HS-27A (cell line): ENCODE measurements at regions not wholly inside any gene's neighbourhood (a gene's known extent, or its start where the extent isn't known, plus 50 kb on each side); places are given as distances from the start of the nearest gene placed in this dataset.

Experiments used
- DNase-seq: peaks from one replicate; pipeline ENCODE4 v3.0.0-alpha.2; 2012; ENCODE audit warnings: low read depth, missing footprints

DNA sequence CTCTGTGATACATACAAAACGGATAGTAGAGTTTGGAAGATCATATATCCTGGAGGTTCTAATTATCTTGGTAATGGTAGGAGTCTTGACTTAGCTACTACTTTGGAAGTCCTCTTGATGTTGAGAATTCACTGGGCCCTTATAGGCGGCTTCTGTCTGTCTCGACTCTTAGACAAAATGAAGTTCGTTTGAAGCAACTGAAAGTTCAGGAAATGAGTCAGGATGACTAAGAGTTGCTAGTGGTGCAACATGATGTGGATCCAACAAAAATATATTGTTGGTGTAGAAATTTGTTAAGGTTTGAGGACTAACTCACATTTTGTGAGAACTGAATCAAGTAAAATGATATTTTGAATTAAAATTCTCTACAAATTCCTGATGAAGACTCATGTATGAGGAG, 272.7 kb downstream of the AEBP2 start:
- DNase-seq = peak; percentile 84

DNA sequence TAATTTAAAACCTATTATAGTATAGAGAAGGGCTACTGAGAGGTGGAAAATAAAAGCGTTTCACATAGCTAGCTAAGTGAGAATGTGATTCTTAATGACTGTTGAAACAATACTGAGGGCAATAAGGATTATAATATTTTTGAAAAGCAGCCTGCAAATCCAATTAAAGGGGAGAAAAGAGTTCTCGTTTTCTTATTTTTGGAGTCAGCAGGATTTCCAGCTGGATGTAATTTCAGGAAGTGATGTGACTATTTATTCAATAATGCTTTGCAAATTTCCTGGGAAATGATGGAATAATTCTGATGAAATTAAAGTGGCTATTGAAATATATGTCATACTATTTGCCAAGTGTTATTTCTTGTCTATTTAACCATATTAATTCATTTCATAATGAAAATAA, 279.1 kb downstream of the AEBP2 start:
- no peak for DNase-seq

DNA sequence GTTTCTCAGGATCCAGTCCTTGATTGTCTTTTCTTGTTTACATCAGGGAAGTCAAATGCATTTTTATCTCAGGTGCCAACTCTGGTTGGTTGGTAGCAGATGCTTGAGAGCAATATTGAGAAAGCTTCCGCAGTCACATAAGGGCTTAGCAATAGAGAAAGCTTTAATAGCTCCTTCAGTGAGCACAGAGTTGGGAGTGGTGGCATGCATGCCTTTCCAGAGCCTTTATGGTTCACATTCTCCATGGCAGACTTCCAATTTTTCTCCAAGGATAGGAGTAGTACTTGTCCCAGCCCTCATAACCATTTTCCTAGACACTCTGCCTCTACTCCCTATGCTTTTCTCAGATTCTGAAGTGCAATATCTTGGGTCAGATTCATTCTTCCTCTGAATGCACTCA, 280.4 kb downstream of the AEBP2 start:
- DNase-seq = no peak

DNA sequence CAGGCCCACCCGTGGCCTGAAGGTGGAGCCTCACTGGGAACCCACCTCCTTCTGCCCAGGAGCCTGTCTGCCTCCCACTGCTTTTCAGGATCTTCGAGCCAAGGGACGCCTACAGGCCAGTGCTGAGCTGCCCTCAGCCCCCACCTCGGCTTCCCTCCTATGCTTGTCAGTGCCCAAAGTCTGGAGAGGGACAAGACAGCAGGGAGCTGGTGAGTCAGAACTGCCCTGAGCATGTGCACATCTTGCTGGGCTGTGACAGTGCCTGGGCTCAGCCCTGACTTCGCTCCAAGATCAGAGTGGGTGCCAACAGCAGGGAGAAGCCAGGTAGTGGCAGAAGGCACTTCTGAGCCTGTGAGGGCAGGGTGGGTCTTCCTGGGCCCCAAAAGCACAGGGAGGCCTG, 286.8 kb downstream of the AEBP2 start:
- DNase-seq = no peak

DNA sequence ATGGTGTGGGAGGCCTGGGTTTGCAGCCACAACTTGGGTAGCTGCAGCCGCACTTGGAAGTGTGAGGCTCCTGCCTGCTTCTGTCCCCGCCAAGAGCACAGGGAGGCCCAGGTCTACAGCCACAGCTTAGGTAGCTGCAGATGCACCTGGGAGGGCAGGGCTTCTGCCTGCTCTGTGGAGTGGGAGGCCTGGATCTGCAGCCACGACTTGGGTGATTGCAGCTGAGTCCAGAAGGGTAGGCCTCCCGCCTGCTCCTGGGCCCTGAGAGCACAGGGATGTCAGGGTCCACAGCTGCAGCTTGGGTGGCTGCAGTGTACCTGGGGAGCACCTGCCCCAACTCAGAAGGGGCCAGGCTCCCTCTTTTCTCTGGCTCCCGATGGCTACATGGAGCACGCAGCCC, 287.3 kb downstream of the AEBP2 start:
- no peak for DNase-seq

DNA sequence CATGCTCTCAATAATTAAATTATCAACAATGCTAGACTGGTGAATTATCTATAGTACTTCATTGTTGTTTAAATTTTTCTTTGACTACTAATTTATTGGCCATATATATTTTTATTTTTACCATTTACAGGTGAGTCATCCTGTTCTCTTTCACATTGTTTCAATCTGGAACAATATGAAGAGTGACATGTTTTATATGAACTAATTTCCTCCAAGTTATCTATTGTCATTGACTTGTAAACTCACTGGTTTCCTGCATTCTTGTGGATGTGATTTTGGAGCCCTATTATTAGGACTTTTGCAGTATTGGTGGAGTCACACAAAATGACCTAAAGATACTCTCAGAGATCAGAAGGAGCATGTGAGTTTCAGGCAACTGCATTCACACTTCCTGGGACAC, 297.7 kb downstream of the AEBP2 start:
- DNase-seq = no peak

DNA sequence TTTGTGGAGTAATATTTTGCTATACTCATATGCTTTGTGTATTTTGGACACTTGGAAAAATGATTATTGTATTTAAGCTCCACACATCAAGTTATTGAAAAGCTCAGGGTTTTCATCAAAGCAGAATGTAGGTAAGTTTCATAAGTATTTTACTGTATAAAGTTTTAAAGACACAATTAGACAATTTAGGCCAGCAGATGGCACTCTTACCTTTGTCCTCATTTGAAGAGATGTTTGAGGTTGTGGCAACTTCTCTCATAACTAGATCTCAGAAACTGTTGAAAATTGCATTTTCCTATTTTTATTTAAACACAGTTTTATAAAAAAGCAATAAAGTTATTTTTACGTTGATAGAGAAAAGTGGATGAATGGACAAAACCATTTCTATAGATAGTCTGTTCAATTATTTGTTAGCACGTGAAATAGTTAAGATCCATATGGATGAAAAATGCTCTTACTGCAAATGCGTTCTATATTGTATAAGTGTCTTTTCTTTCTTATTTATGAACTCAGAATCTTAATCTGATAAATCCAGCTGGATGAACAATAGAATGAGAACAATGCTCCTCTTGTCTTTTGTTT, 300.0 kb downstream of the AEBP2 start:
- peak; percentile 62 for DNase-seq

DNA sequence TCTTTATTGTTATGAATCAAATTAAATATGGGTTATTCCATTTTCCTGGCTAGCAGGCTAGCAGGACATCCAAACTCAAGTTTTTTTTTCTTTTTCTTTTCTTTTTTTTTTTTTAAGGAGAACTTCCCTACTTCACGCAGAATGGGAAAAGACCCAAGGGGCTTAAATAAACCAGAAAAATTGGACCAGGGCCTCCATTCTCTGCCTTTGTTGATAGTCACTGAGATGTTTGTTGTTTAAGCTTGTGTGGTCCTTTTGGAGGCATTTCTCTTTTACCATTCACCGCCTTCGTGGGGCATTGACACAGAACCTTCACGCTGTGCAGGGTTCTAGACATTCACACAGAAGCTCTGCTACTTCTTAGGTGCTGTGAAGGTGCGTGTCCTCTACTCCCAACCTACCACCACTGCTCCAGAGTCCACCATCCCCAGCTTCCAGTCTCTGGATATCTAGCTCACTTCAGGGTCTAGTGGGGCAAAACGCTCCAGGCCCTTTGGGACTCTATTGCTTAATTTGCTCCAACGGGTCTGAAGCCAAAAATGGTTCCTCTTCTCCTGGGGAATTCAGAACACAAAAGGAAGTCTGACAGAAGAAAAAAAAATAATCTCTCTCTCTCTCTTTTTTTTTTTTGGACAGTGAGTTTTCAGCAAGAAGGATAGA, 301.3 kb downstream of the AEBP2 start:
- no peak for DNase-seq

DNA sequence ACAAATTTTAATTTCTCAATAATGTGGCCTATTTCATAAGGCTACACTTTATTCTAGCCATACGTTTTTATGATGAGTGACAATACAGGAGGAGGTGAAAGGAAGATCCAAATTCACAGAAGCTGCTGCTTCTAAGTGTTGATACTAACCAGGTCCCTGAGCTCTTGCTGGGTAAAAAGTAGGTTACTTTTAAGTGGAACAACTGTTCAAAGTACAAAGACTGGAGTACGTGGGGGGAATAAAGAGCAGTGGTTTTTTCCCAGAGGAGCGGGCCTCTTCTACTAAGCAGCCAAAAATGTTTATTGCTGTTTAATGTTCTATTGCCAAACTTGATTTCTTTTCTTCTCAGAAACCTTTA, 301.8 kb downstream of the AEBP2 start:
- DNase-seq = no peak

DNA sequence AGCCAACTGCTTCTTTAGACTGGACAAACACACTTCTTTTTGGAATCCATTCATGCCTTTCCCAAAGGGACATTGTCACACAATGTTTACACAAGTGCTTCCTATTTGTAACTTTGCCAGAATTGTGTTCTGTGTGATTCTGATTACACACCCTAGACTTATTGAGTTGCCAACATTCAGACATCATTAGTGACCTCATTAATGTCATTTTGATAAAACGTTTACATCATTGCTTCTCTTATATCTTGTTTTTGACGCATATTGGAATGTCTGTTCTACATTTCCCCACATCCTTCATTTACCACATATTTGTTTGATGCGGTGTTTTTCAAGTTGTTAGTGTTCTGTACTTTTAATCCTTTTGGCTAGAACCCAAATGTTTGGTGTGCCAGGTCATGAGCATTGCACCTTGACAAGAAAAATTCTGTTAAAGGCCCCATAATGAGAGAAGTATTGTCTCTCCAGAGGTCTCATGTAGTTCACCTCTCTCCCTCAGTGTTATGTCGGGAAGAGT, 305.5 kb downstream of the AEBP2 start:
- DNase-seq = no peak

DNA sequence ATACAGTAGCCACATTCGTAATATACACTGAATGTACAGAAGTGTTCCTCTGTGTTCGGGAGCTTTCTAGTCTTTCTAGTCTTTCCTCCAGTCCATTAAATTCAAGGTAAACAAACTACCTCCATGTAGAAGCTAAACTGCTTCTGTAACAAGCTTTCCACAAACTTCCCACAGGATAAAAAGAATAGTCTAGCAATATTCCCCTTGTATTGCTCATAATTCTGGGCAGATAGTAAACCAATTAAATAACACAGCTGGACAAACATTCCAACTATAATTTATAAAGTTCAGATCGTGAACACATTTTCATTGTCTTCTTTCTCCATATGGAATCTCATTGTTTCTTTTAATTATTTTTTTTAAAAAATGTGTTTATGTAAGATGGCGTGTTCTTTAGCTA, 307.2 kb downstream of the AEBP2 start:
- DNase-seq = no peak

DNA sequence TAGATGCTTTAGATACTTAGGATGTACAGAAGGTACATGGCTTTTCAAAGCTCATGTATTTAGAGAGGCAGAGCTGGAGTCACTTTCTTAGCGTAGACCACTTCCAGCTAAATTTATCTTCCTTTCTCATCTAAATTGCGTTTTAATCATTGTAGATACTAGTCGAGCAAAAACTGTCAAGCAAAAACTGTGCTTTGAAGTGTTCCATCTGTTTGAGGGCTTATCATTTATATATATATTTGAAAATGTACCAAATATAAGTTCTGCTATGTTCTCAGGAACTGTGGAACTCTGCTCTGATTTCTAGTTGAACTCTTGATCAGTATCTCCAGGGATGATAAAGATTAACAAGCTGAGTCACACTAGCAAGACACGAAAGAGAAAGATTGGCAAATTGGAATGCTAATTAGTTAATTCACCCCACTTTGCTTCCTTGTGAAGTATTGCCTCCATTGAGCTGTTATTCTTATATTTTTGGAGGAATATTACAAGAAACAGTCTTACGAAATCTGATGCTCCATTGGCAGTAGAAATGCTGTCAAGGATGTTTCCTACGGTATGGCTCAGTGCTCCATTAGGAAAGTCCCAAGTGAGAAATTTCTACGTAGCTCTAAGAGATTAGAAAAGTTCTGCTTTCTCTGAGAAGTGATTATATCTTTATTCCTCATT, 310.7 kb downstream of the AEBP2 start:
- no peak for DNase-seq

DNA sequence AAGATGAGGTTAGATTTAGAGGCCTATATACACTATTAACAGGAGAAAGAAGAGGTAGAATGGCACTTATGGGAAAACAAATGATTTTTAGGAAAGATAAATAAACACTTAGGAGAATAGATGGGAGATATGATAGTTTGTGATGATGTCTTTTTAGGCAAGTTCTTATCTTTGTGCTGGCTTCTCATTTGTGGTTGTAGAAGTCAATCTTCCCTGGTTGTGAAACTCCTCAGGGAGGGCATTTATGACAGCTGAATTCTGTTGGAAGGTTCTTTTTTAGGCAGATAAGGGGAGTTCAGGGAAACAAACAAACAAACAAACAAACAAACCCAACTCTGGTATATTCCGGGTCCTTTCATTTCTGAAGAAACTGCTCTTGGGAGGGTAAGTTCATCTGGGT, 311.8 kb downstream of the AEBP2 start:
- DNase-seq = no peak

DNA sequence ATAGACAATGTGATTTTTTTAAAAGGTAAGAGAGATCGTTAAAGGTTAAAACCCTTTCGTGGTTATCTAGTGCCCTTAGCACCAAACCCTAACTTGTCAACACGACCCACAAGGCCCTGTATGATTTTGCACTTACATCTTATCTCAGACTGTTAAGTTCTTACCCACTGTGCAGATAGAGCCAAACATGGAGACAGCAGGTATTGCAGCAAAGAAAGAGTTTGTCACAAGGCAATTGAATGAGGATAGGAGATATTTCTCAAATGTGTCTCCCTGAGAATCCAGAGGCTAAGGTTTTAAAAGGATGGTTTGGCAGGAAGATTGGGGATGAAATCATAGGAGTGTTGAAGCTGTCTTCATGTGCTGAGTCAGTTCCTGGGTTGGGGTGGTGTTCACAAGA, 313.4 kb downstream of the AEBP2 start:
- DNase-seq = no peak

DNA sequence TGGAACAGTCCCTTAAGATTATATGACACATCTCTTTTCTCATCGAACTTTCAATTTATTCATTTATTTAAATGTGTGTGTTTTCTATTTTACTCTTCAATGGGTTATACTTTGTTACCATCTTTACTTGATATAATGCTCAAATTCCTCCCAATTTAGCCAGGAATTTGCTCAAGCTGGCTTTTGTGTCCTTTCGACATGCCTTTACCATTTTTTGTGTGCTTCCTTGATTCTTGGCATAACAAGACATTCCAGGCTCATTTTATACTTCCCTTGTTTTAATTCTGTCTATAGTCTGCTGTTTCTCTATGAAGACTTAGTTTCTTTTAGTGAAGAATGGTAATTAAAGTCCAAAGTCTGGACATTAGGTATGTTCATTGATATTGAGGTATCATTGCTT, 315.8 kb downstream of the AEBP2 start:
- DNase-seq = no peak

DNA sequence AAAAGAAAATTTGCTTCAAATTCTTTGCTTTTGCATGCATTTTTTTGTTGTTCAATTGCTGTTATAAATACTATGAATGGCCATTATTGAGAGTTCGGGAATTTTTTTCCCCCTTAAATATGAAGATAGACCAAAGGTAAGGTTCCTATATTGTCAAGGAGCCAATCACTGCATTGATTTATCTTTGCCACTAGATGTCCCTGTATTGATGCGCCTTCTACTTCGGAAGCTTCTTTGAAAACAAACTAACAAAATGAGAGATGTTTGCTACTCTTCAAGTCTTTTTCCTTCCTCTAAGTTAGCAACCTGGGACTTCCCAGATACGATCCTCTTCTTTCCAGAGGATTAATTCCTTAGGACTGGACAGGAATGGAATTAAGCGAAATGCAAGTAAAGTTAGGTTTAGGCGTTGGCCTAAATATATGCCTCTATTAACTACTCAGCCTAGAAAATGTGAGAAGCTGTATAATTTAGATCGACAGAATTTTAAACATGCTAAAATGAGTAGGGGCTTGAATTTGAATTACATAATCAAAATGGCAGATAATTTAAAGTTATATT, 318.1 kb downstream of the AEBP2 start:
- no peak for DNase-seq

DNA sequence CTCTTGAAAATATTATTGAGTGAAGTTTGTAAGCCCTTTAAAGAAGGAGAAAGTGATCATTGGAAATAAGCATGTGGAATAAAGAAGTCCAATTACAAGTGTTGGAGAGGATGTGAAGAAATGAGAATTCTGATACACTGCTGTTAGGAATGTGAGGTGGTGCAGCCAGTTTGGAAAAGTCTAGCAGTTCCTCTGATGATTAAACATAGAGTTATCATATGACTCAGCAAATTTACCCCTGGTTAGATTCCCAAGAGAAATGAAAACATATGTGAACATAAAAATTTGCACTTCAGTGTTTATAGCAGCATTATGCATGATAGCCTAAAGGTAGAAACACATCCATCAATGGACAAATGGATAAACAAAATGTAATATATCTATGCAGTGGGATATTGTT, 319.9 kb downstream of the AEBP2 start:
- DNase-seq = peak; percentile 61

DNA sequence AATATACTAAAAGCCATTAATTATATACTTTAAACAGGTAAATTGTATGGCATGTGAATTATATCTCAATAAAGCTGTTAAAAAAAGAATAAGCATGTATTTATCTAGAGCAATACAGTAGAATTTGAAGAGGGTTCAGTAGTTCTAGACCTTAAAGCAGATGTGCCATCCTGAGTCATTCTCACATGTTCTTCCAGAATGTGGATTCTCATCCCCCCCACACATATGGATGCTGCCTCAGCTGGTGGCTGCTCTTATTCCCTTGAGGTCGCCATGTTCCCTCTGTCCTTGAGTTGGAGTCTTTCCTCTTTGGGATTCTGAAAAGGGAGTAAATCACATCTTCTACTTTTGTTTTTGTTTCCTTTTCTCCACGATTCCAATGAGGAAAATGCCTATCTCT, 321.3 kb downstream of the AEBP2 start:
- DNase-seq = no peak

DNA sequence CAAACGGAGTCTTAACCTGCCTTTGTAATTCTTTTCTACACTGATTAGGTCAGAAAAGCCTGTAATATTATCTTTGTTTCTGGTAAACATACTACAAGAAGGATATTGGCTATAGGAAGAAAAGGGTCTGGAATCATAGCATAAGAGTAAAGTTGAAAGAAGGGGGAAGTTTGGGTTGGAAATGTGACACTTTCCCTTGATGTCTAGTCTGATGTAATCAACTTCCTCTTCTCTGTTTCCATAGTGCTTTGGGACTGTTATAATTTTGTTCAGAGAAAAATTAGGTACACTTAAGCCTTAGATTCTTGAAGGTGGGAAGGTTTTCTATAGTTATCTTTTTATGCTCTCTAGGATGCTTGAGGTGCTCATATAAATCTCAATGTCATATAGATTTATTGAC, 322.2 kb downstream of the AEBP2 start:
- DNase-seq = no peak

DNA sequence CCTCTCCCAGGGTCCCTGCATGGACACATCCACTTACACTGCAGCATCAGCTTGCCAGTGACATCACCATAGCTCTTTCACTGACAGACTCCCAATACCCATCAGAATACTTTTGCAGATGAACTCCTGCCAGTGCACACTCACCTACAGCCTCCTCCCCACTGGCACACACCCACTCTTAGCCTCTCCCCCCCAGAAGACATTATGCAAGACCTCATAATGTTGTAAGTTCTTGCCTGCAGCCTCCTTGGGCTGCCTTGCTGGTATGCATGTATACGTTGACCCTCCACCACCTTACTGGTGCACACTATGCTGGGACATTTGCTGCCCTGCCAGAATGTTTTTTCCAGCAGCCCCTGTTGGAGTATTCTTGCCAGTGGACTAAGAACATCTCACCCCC, 324.2 kb downstream of the AEBP2 start:
- DNase-seq = no peak

DNA sequence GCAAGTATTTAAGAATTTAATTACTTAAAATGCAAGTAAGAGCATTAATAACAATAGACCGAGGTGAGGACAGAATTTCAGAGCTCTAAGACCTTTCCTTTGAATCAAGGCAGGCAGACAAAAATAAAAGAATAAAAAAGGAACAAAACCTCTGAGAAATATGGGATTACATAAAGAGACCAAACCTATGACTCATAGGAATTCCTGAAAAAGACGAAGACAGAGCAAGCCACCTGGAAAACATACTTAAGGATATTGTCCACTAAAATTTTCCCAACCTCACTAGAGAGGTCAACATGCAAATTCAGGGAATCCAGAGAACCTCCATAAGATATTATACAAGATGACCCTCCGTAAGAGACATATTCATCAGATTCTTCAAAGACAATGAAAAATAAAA, 325.1 kb downstream of the AEBP2 start:
- no peak for DNase-seq

DNA sequence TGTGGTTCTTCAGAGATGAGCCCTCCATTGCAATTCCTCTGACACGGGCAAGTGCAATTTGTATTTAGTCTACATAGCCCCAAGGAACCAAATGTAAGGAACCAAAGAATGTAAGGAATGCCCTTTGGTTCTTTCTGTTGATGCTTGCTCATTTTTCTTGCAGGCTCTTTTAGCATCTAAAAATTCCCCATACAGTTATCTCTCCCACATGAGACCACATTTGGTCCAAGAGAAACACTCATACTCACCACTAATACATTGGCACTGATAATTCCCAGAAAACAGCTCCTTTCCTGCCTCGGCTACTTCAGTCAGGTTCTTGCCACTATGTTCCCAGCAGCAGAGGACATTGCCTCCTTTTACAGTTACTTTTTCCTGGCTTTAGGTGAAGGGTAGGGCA, 332.6 kb downstream of the AEBP2 start:
- DNase-seq = peak; percentile 74

DNA sequence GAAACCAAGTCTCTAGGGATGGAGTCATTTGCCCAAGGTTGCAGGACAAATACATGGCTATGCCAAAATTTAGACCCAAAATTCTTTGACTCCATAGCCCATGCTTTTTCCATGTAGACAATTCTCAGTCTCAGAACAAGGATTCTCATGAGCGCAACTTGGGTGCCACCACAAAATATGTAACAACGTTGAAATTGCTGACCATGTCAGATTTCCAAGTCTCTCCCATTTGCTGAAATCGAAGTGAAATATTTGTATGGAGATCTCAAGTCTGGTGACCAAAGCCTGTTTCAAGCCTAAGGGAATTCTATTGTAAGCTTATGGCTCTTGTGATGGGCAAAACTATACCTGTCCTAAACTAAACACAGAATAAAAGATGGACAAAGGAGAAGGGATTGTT, 333.5 kb downstream of the AEBP2 start:
- no peak for DNase-seq
